ENCODE measurements at regions not wholly inside any gene's neighbourhood (a gene's known extent, or its start where the extent isn't known, plus 50 kb on each side); places are given as distances from the start of the nearest gene placed in this dataset.

DNA sequence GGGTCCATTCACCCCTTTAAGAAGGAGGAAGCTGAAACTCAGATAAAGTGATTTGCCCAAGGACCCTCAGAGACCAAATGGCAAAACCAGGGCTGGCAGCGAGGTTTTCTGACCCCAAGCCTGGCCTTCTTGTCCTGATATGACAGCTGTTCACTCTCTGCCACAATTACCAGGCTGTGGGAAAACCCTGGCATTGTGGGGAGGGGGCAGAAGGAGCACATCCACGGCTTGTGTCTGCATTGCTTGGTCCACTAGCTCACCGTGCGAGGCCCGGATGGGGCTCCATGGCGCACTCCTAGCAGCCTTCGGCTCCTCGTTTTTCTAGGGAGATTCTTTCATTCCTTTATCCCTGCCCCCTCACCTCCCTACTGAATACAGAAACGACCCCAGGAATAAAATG, 143.4 kb upstream of the SIX2 start:
- Histone ChIP-seq H3K27ac (ENCODE audit: control insufficient read depth, insufficient read depth, low read length) (no peak overlapping the region), H3K4me3 (ENCODE audit: control insufficient read depth in 2 of 3, extremely low read depth in 1 of 3, insufficient read depth in 2 of 3, low read depth in 1 of 3, low read length in 3 of 3) (no peak overlapping the region), H3K4me1 (ENCODE audit: control insufficient read depth, extremely low read depth, insufficient read depth, low read length) (no peaks in the 10 kb centered on the region), H3K9me1 (ENCODE audit: control insufficient read depth, extremely low read depth, insufficient read depth, low read length) (no peaks in the 10 kb centered on the region), H3K9me3 (ENCODE audit: control insufficient read depth, low read depth, low read length) (no peaks in the 10 kb centered on the region), H4K20me1 (ENCODE audit: control insufficient read depth, extremely low read depth, insufficient read depth, low read length) (no peaks in the 10 kb centered on the region), H3K9ac (ENCODE audit: control insufficient read depth, extremely low read depth, insufficient read depth, low read length) (no peak overlapping the region), H3K27me3 (ENCODE audit: control insufficient read depth, extremely low read depth, insufficient read depth, low read length) (peaks cover 10% of the 10 kb centered on the region), H3K4me2 (ENCODE audit: control insufficient read depth, extremely low read depth, insufficient read depth, low read depth, low read length) (no peak overlapping the region), H3K36me3 (ENCODE audit: control insufficient read depth in 2 of 2, extremely low read depth in 1 of 2, insufficient read depth in 2 of 2, low read length in 2 of 2) (no peaks in the 10 kb centered on the region), H3K79me2 (ENCODE audit: control insufficient read depth, insufficient read depth, low read length) (no peaks in the 10 kb centered on the region), H2AFZ (ENCODE audit: control insufficient read depth, low read length) (no peak overlapping the region)
- no peak for DNase-seq (ENCODE audit: low read depth, low spot score)
- dilution Hi-C loops (cut with MboI; ENCODE audit: extremely low pct_ligation_motif_present, low sequenced_read_pairs) = no loop called here
- no peak for FAIRE-seq
- TF ChIP-seq, protein P1, sequence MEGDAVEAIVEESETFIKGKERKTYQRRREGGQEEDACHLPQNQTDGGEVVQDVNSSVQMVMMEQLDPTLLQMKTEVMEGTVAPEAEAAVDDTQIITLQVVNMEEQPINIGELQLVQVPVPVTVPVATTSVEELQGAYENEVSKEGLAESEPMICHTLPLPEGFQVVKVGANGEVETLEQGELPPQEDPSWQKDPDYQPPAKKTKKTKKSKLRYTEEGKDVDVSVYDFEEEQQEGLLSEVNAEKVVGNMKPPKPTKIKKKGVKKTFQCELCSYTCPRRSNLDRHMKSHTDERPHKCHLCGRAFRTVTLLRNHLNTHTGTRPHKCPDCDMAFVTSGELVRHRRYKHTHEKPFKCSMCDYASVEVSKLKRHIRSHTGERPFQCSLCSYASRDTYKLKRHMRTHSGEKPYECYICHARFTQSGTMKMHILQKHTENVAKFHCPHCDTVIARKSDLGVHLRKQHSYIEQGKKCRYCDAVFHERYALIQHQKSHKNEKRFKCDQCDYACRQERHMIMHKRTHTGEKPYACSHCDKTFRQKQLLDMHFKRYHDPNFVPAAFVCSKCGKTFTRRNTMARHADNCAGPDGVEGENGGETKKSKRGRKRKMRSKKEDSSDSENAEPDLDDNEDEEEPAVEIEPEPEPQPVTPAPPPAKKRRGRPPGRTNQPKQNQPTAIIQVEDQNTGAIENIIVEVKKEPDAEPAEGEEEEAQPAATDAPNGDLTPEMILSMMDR (optimal IDR thresholded peaks at IDR 0.05 in 1 of 3, IDR thresholded peaks at IDR 0.05 in 1 of 3, conservative IDR thresholded peaks at IDR 0.05 in 1 of 3; ENCODE audit: extremely low read depth in 1 of 3, insufficient read depth in 2 of 3, low read length in 3 of 3) = no peak
- no peak for TF ChIP-seq EZH2 (IDR thresholded peaks at IDR 0.05; ENCODE audit: low read length)

DNA sequence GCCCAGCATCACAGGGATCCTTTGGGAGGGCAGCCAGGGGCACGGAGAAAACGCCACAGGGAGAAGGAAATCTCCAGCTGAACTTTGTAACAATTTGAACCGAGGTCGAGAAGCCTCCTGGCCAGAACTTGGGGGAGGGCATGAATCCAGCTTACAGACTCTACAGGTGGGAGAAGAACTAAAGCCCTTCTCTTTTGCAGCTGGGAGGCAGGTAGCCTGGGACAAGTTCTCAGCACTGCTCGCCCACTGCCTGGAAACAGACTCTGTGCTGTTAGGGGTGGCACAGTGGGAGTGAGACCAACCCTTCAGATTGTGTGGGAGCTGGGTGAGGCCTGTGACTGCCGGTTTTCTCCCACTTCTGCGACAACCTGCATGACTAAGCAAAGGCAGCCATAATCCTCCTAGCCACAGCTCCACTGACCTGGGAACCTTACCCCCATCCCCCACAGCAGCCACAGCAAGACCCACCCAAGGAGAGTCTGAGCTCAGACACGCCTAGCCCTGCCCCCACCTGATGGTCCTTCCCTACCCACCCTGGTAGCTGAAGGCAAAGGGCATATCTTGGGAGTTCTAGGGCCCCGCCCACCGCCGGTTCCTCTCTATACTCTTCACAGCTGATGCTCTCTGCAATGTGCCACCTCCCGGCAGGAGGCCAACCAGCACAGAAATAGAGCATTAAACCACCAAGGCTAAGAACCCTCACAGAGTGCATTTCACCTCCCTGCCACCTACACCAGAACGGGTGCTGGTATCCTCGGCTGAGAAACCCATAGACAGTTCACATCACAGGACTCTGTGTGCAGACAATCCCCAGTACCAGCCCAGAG, 136.0 kb upstream of the SIX2 start:
- H3K9ac ChIP-seq (ENCODE audit: control insufficient read depth, extremely low read depth, insufficient read depth, low read length) = no peak overlapping the region
- H4K20me1 ChIP-seq (ENCODE audit: control insufficient read depth, extremely low read depth, insufficient read depth, low read length) = no peaks in the 10 kb centered on the region
- no peak for DNase-seq (ENCODE audit: low read depth, low spot score)
- FAIRE-seq = no peak
- no peak overlapping the region for H3K4me2 ChIP-seq (ENCODE audit: control insufficient read depth, extremely low read depth, insufficient read depth, low read depth, low read length)
- H3K27me3 ChIP-seq (ENCODE audit: control insufficient read depth, extremely low read depth, insufficient read depth, low read length) = no peaks in the 10 kb centered on the region
- H3K27ac ChIP-seq (ENCODE audit: control insufficient read depth, insufficient read depth, low read length) = no peak overlapping the region
- H3K4me1 ChIP-seq (ENCODE audit: control insufficient read depth, extremely low read depth, insufficient read depth, low read length) = no peaks in the 10 kb centered on the region
- H3K79me2 ChIP-seq (ENCODE audit: control insufficient read depth, insufficient read depth, low read length) = no peaks in the 10 kb centered on the region
- no peaks in the 10 kb centered on the region for H3K9me1 ChIP-seq (ENCODE audit: control insufficient read depth, extremely low read depth, insufficient read depth, low read length)
- H3K4me3 ChIP-seq (ENCODE audit: control insufficient read depth in 2 of 3, extremely low read depth in 1 of 3, insufficient read depth in 2 of 3, low read depth in 1 of 3, low read length in 3 of 3) = no peak overlapping the region
- TF ChIP-seq, protein P1 (optimal IDR thresholded peaks at IDR 0.05 in 1 of 3, IDR thresholded peaks at IDR 0.05 in 1 of 3, conservative IDR thresholded peaks at IDR 0.05 in 1 of 3; ENCODE audit: extremely low read depth in 1 of 3, insufficient read depth in 2 of 3, low read length in 3 of 3) = no peak
- TF ChIP-seq EZH2 (IDR thresholded peaks at IDR 0.05; ENCODE audit: low read length) = no peak
- H3K9me3 ChIP-seq (ENCODE audit: control insufficient read depth, low read depth, low read length) = no peaks in the 10 kb centered on the region
- dilution Hi-C loops (cut with MboI; ENCODE audit: extremely low pct_ligation_motif_present, low sequenced_read_pairs) = no loop called here
- no peak overlapping the region for H2AFZ ChIP-seq (ENCODE audit: control insufficient read depth, low read length)
- no peaks in the 10 kb centered on the region for H3K36me3 ChIP-seq (ENCODE audit: control insufficient read depth in 2 of 2, extremely low read depth in 1 of 2, insufficient read depth in 2 of 2, low read length in 2 of 2)

Data from keratinocyte (primary cell).